AG04450 (cell line): ENCODE measurements at regions not wholly inside any gene's neighbourhood (a gene's known extent, or its start where the extent isn't known, plus 50 kb on each side); places are given as distances from the start of the nearest gene placed in this dataset.

Experiments used
- CTCF ChIA-PET: fragments of 300-600, 350-600 bp; formaldehyde crosslinking; extraction: SDS; loops from one replicate; lab custom pipeline; 2022; ENCODE audit warnings: antibody characterized with exemption, inconsistent platforms; lab: Charles Lee
- POLR2A ChIA-PET: fragments of 350-600 bp; formaldehyde crosslinking; extraction: SDS; loops from one replicate; lab custom pipeline; 2021; ENCODE audit warnings: antibody characterized with exemption, inconsistent platforms; lab: Yijun Ruan, JAX
- DNase-seq: peaks from one replicate; pipeline ENCODE4 v3.0.0-alpha.2; 2011; ENCODE audit warnings: low read depth, low spot score
- H3K27ac ChIP-seq: one replicate; pipeline ENCODE4 v1.5.1; 2012; ENCODE audit warnings: low read depth, low read length, control low read depth
- H3K27me3 ChIP-seq: one replicate; pipeline ENCODE4 v1.6.0; 2012; ENCODE audit warnings: low read length; ENCODE audit not compliant: control insufficient read depth, insufficient read depth
- H3K4me3 ChIP-seq: 2 replicates; pipeline ENCODE4 v1.5.1; 2011; ENCODE audit warnings: mild to moderate bottlenecking, low read depth, low read length, control low read depth
- H3K9me3 ChIP-seq: 2 replicates; pipeline ENCODE4 v1.5.1; 2012; ENCODE audit warnings: low read length; ENCODE audit not compliant: control insufficient read depth, insufficient read depth
- CTCF ChIP-seq: IDR thresholded peaks from 2 replicates; pipeline ENCODE4 v1.5.1; 2011; ENCODE audit warnings: low read depth, low read length, control low read depth, inconsistent platforms

- DNase-seq = no peak
- ChIA-PET CTCF (no interaction called here), POLR2A (no interaction called here)
- Histone ChIP-seq H3K27ac (no peak overlapping the region), H3K27me3 (no peaks in the 10 kb centered on the region), H3K9me3 (no peaks in the 10 kb centered on the region), H3K4me3 (no peak overlapping the region)
- TF ChIP-seq CTCF = no peak
Measured at GRCh38 chr6:125611573-125612344, 137.7 kb upstream of the HEY2 start.

- TF ChIP-seq CTCF = no peak
- H3K27me3 ChIP-seq = no peaks in the 10 kb centered on the region
- no peak for DNase-seq
- H3K4me3 ChIP-seq = no peak overlapping the region
- ChIA-PET POLR2A (no interaction called here), CTCF (no interaction called here)
- H3K9me3 ChIP-seq = no peaks in the 10 kb centered on the region
- no peak overlapping the region for H3K27ac ChIP-seq
Measured at GRCh38 chr6:125612345-125612846, 137.0 kb upstream of the HEY2 start.

- no peak for TF ChIP-seq CTCF
- Histone ChIP-seq H3K27ac (no peak overlapping the region), H3K4me3 (no peak overlapping the region), H3K9me3 (no peaks in the 10 kb centered on the region), H3K27me3 (no peaks in the 10 kb centered on the region)
- ChIA-PET POLR2A (no interaction called here), CTCF (no interaction called here)
- DNase-seq = no peak
Measured at GRCh38 chr6:125618629-125619028, 130.8 kb upstream of the HEY2 start.

GRCh38 chr6:125623085-125623484 is 126.3 kb upstream of the HEY2 start:
- ChIA-PET CTCF (no interaction called here), POLR2A (no interaction called here)
- no peaks in the 10 kb centered on the region for H3K27me3 ChIP-seq

More at GRCh38 chr6:125623085-125623484, 126.3 kb upstream of the HEY2 start:
- Histone ChIP-seq H3K27ac (no peak overlapping the region), H3K4me3 (no peak overlapping the region), H3K9me3 (no peaks in the 10 kb centered on the region)
- no peak for TF ChIP-seq CTCF
- no peak for DNase-seq
